Ovary (tissue), 3 donors: ENCODE measurements at regions not wholly inside any gene's neighbourhood (a gene's known extent, or its start where the extent isn't known, plus 50 kb on each side); places are given as distances from the start of the nearest gene placed in this dataset.

Experiments used
- CTCF ChIP-seq, 3 donors: fragments of 450-650 bp in 2 of 3; fragments of 200-600 bp in 1 of 3; IDR thresholded peaks; one replicate each; pipeline versions ENCODE4 v1.5.1 to v1.8.0; 2016 to 2022; ENCODE audit warnings: antibody characterized with exemption in 3 of 3, mild to moderate bottlenecking in 1 of 3
- POLR2A ChIP-seq: fragments of 450-650 bp; IDR thresholded peaks from one replicate; pipeline ENCODE4 v1.6.1; 2017; ENCODE audit warnings: antibody characterized with exemption, mild to moderate bottlenecking, moderate library complexity
- donor health status: DM: no; HTN: no; CAD: no.

- TF ChIP-seq CTCF (IDR thresholded peaks at IDR 0.05), result no peak
- TF ChIP-seq POLR2A, result no peak
These were observed 132.7 kb upstream of the GMNC start for GRCh38 chr3:190995156-190995555.
